ENCODE measurements at regions not wholly inside any gene's neighbourhood (a gene's known extent, or its start where the extent isn't known, plus 50 kb on each side); places are given as distances from the start of the nearest gene placed in this dataset. TPM values are rescaled to one million over a fixed set of nuclear protein-coding genes. Genes with fewer than 3 reads are reported as not detected.
A peak's percentile ranks its signal among the peaks of the same experiment; 100 is the strongest.

DNA sequence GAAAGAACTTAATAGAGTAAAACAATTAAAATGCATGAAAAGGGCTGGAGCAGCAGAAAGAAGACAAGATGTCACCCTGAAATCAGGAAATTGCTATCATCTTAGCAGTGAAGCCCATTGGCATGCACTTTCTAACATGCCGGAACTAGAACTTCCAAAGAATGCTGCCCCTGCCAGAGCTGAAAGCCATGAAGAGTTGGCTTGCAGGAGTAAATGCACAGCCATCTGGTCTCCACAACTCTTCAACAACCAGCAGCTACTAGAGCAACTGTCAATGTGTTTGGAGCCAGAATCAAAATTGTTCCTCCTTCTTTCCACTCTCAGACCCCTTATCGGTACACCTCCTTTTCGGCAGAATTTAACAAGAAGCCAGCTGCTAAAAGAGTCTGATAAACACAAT, 414.1 kb downstream of the KCNH5 start:
- Histone ChIP-seq H3K4me3 (ENCODE audit: insufficient read depth in 1 of 2, low read depth in 1 of 2, low read length in 2 of 2) (no peak overlapping the region), H2AK5ac (ENCODE audit: low read length, severe bottlenecking) (no peak overlapping the region)

DNA sequence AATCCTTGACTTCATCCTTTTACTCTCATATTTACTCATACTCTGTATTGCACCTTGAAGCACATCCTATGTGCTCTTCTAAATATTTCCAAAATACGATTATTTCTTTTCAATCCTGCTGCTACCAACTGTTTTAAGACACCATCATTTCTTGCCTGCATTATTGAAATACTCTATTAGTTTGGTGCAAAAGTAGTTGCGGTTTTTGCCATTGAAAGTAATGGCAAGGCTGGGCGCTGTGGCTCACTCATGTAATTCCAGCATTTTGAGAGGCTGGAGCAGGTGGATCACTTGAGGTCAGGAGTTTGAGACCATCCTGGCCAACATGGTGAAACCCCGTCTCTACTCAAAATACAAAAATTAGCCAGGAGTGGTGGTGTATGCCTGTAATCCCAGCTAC, 412.5 kb downstream of the KCNH5 start:
- H3K36me3 ChIP-seq (ENCODE audit: control insufficient read depth in 1 of 2, insufficient read depth in 2 of 2, low read depth in 1 of 2, low read length in 2 of 2), result no peaks in the 10 kb centered on the region
- no peak overlapping the region for H2BK12ac ChIP-seq (ENCODE audit: low read length in 2 of 2)
- H2BK120ac ChIP-seq (ENCODE audit: low read depth, low read length), result no peak overlapping the region
- H3K14ac ChIP-seq (ENCODE audit: low read length in 2 of 2), result no peak overlapping the region
- no peak overlapping the region for H2BK15ac ChIP-seq (ENCODE audit: low read depth, poor library complexity, severe bottlenecking)
- no peak overlapping the region for H3K27ac ChIP-seq (ENCODE audit: low read length, poor library complexity, severe bottlenecking)
- H3K4me2 ChIP-seq (ENCODE audit: low read length, poor library complexity, severe bottlenecking), result no peak overlapping the region
- no peak overlapping the region for H3K18ac ChIP-seq (ENCODE audit: low read depth in 1 of 2, low read length in 2 of 2)
- H3K9me3 ChIP-seq (ENCODE audit: control insufficient read depth, low read length), result peaks cover 4% of the 10 kb centered on the region
- H3K4me3 ChIP-seq (ENCODE audit: insufficient read depth in 1 of 2, low read depth in 1 of 2, low read length in 2 of 2), result no peak overlapping the region
- WGBS, result 88% methylated on average over 3 of the region's 4 CpGs
- no peak overlapping the region for H3K9ac ChIP-seq (ENCODE audit: low read length)
- H3K4me1 ChIP-seq (ENCODE audit: control insufficient read depth, insufficient read depth, low read depth, low read length), result no peaks in the 10 kb centered on the region
- H2AFZ ChIP-seq (ENCODE audit: low read depth, low read length), result no peak overlapping the region
- no peak overlapping the region for H3K23ac ChIP-seq (ENCODE audit: low read length in 2 of 2)
- no peak overlapping the region for H2BK5ac ChIP-seq (ENCODE audit: low read depth, low read length, poor library complexity, severe bottlenecking)
- H4K91ac ChIP-seq (ENCODE audit: low read length), result no peak overlapping the region
- no peaks in the 10 kb centered on the region for H3K27me3 ChIP-seq (ENCODE audit: control insufficient read depth in 1 of 2, insufficient read depth in 1 of 2, low read length in 2 of 2)
- no peaks in the 10 kb centered on the region for H3K79me1 ChIP-seq (replicated peaks; ENCODE audit: low read length, poor library complexity, severe bottlenecking)
- no peak overlapping the region for H4K8ac ChIP-seq (ENCODE audit: low read length)
- no peak overlapping the region for H3K4ac ChIP-seq (ENCODE audit: low read depth in 1 of 2, low read length in 2 of 2)
- no peak for DNase-seq
- H2AK5ac ChIP-seq (ENCODE audit: low read length, severe bottlenecking), result no peak overlapping the region

More for the DNA sequence above, 414.1 kb downstream of the KCNH5 start:
- Histone ChIP-seq H4K91ac (ENCODE audit: low read length) (no peak overlapping the region), H2AFZ (ENCODE audit: low read depth, low read length) (no peak overlapping the region), H3K4me1 (ENCODE audit: control insufficient read depth, insufficient read depth, low read depth, low read length) (no peaks in the 10 kb centered on the region), H2BK5ac (ENCODE audit: low read depth, low read length, poor library complexity, severe bottlenecking) (no peak overlapping the region), H2BK120ac (ENCODE audit: low read depth, low read length) (no peak overlapping the region), H3K79me1 (replicated peaks; ENCODE audit: low read length, poor library complexity, severe bottlenecking) (no peaks in the 10 kb centered on the region), H2BK15ac (ENCODE audit: low read depth, poor library complexity, severe bottlenecking) (no peak overlapping the region), H4K8ac (ENCODE audit: low read length) (no peak overlapping the region), H2BK12ac (ENCODE audit: low read length in 2 of 2) (no peak overlapping the region), H3K23ac (ENCODE audit: low read length in 2 of 2) (no peak overlapping the region), H3K9ac (ENCODE audit: low read length) (no peak overlapping the region), H3K4me2 (ENCODE audit: low read length, poor library complexity, severe bottlenecking) (no peak overlapping the region), H3K27me3 (ENCODE audit: control insufficient read depth in 1 of 2, insufficient read depth in 1 of 2, low read length in 2 of 2) (no peaks in the 10 kb centered on the region), H3K27ac (ENCODE audit: low read length, poor library complexity, severe bottlenecking) (no peak overlapping the region), H3K4ac (ENCODE audit: low read depth in 1 of 2, low read length in 2 of 2) (no peak overlapping the region), H3K18ac (ENCODE audit: low read depth in 1 of 2, low read length in 2 of 2) (no peak overlapping the region), H3K14ac (ENCODE audit: low read length in 2 of 2) (no peak overlapping the region), H3K9me3 (ENCODE audit: control insufficient read depth, low read length) (peaks cover 4% of the 10 kb centered on the region), H3K36me3 (ENCODE audit: control insufficient read depth in 1 of 2, insufficient read depth in 2 of 2, low read depth in 1 of 2, low read length in 2 of 2) (no peaks in the 10 kb centered on the region)
- DNase-seq, result no peak
- WGBS, result 98% methylated on average over 3 of the region's 3 CpGs

DNA sequence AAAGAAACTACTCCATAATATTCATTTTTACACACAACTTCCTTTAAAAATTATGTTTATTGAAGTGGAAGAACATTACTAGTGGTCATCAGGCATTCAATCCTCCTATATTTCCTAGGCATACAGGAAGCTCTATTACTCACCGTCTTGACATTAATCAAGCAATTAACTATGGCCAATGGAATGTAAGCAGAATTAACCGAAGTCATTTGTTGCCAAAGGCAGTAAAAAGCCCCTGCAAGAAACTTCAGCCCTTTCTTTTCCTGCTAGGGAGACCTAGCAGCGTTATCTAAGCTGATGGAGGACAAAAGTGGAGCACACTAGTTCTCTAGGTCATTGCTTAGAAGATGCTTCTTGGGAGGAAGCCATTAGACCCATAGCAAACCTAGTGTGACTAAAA, 399.6 kb downstream of the KCNH5 start:
- Histone ChIP-seq H3K4ac (ENCODE audit: low read depth in 1 of 2, low read length in 2 of 2) (no peak overlapping the region), H4K91ac (ENCODE audit: low read length) (no peak overlapping the region), H3K4me1 (ENCODE audit: control insufficient read depth, insufficient read depth, low read depth, low read length) (no peaks in the 10 kb centered on the region), H3K9ac (ENCODE audit: low read length) (no peak overlapping the region), H3K4me2 (ENCODE audit: low read length, poor library complexity, severe bottlenecking) (no peak overlapping the region), H2BK120ac (ENCODE audit: low read depth, low read length) (no peak overlapping the region), H2AK5ac (ENCODE audit: low read length, severe bottlenecking) (no peak overlapping the region), H2BK15ac (ENCODE audit: low read depth, poor library complexity, severe bottlenecking) (no peak overlapping the region), H3K14ac (ENCODE audit: low read length in 2 of 2) (no peak overlapping the region), H3K79me1 (replicated peaks; ENCODE audit: low read length, poor library complexity, severe bottlenecking) (no peaks in the 10 kb centered on the region), H3K4me3 (ENCODE audit: insufficient read depth in 1 of 2, low read depth in 1 of 2, low read length in 2 of 2) (no peak overlapping the region), H3K36me3 (ENCODE audit: control insufficient read depth in 1 of 2, insufficient read depth in 2 of 2, low read depth in 1 of 2, low read length in 2 of 2) (no peaks in the 10 kb centered on the region), H2BK12ac (ENCODE audit: low read length in 2 of 2) (no peak overlapping the region), H2BK5ac (ENCODE audit: low read depth, low read length, poor library complexity, severe bottlenecking) (no peak overlapping the region), H3K9me3 (ENCODE audit: control insufficient read depth, low read length) (peaks cover 4% of the 10 kb centered on the region), H4K8ac (ENCODE audit: low read length) (no peak overlapping the region), H3K27ac (ENCODE audit: low read length, poor library complexity, severe bottlenecking) (no peak overlapping the region), H2AFZ (ENCODE audit: low read depth, low read length) (no peak overlapping the region), H3K18ac (ENCODE audit: low read depth in 1 of 2, low read length in 2 of 2) (no peak overlapping the region), H3K27me3 (ENCODE audit: control insufficient read depth in 1 of 2, insufficient read depth in 1 of 2, low read length in 2 of 2) (no peaks in the 10 kb centered on the region), H3K23ac (ENCODE audit: low read length in 2 of 2) (no peak overlapping the region)
- DNase-seq, result peak; percentile 65
- 3% methylated on average over 2 of the region's 3 CpGs for WGBS

Small RNAs in the stretch of these regions (small RNA-seq; reads per million reads assigned to genes)
- gene AL389895.1 (ENCODE audit: low read depth), result not detected

Data from mesenchymal stem cell (in vitro differentiated cells and primary cell).